ENCODE measurements at regions not wholly inside any gene's neighbourhood (a gene's known extent, or its start where the extent isn't known, plus 50 kb on each side); places are given as distances from the start of the nearest gene placed in this dataset.

DNA sequence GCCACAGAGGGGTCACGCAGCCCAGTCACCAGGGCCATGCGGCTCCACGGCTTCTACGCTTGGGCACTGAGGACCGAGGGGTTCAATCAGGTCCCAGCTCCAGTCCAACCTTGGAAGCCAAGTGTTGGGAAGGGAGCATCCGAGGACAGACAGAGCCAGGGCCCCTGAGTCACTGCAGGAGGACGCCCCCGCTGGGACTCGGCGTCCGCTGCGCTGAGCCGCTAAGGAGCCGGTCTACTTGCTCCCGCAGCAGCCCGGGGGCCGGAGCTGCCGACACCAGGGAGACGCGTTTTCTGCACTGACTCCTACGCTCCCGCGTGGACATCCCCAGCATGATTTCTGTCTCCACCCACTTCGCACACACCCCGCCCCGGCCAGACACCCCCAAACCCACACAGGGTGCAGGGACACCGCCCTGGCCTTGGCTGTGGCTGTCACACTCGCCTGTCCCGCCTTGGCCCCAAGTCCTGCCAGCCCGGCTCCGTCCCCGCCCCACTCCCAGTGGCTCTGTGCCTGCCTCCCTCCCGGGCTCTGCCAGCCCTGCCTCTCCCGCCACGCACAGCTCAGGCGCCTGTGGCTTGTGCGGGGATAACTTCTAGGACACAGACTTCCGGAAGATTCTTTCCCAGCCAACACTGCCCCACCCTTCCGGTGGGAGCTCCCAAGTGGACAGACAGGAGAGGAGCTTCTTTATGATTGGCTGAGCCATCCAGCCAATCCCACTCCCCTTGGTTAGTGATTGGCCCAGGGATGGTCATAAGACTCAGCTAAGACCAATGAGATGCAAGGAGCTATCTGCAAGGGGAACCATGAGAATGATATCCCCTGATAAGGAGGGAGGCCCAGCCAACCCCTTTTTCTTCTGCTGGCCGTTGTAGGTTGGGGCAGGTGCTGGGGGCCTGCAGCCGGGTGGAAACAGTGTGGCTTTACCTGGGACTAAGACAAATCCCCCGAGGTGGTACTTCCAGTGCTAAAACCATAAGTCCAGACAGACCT is 118.9 kb upstream of the SFSWAP start:
- TF ChIP-seq, protein P1, sequence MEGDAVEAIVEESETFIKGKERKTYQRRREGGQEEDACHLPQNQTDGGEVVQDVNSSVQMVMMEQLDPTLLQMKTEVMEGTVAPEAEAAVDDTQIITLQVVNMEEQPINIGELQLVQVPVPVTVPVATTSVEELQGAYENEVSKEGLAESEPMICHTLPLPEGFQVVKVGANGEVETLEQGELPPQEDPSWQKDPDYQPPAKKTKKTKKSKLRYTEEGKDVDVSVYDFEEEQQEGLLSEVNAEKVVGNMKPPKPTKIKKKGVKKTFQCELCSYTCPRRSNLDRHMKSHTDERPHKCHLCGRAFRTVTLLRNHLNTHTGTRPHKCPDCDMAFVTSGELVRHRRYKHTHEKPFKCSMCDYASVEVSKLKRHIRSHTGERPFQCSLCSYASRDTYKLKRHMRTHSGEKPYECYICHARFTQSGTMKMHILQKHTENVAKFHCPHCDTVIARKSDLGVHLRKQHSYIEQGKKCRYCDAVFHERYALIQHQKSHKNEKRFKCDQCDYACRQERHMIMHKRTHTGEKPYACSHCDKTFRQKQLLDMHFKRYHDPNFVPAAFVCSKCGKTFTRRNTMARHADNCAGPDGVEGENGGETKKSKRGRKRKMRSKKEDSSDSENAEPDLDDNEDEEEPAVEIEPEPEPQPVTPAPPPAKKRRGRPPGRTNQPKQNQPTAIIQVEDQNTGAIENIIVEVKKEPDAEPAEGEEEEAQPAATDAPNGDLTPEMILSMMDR (IDR thresholded peaks at IDR 0.05; ENCODE audit: low read depth, low read length): no peak
- TF ChIP-seq POLR2A (IDR thresholded peaks at IDR 0.05; ENCODE audit: extremely low read depth, insufficient read length): no peak
- TF ChIP-seq, protein P2, sequence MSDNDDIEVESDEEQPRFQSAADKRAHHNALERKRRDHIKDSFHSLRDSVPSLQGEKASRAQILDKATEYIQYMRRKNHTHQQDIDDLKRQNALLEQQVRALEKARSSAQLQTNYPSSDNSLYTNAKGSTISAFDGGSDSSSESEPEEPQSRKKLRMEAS (IDR thresholded peaks at IDR 0.05; ENCODE audit: low read depth, low read length): no peak

Data from NB4 (cell line).